ENCODE measurements at regions not wholly inside any gene's neighbourhood (a gene's known extent, or its start where the extent isn't known, plus 50 kb on each side); places are given as distances from the start of the nearest gene placed in this dataset.

DNA sequence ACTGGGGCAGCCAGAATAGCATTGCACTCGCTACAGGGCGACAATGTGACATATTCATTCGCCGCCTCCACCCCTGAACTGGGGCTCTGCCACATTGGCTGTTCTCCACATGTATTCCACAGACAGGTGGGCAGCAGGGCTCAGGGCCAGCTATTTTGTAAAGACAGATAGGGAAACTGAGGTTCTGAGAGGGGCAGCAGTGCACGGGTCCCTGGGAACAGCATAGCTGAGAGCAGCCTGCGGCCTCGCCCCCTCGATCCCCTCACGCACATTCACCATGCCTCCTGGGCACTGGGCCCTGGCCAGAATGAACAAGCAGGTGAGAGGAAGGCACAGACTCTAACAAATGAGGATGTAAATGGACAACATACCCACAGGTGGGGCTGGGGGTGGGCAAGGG lies 75.0 kb upstream of the SPATA12 start:
- H3K27ac Mint-ChIP-seq, result peak overlapping the region; percentile 43; the same call in 1 of the 2 replicates
- H3K36me3 Mint-ChIP-seq, result no peaks in the 10 kb centered on the region
- peaks cover 26% of the 10 kb centered on the region for H3K4me1 Mint-ChIP-seq
- CTCF ChIA-PET, result interaction anchor here (5.1 to 5.3 kb wide), 2 partner anchors 182 to 282 kb away, joined by 98 to 112 read pairs; partner anchors contain the start of gene ARHGEF3
- peaks cover 3% of the 10 kb centered on the region for H3K27me3 Mint-ChIP-seq (ENCODE audit: low read depth)
- TF ChIP-seq PRRX2 (CRISPR knock-in tag; IDR thresholded peaks at IDR 0.05) (no peak), STAT6 (CRISPR knock-in tag; conservative IDR thresholded peaks at IDR 0.05; ENCODE audit: low read depth) (no peak), GTF2I (CRISPR knock-in tag; conservative IDR thresholded peaks at IDR 0.05) (no peak), TEAD4 (CRISPR knock-in tag; IDR thresholded peaks at IDR 0.05) (no peak), ARID4B (CRISPR knock-in tag; IDR thresholded peaks at IDR 0.05; ENCODE audit: borderline replicate concordance) (no peak), ZNF138 (CRISPR knock-in tag; conservative IDR thresholded peaks at IDR 0.05) (no peak)
- TF ChIP-seq, protein P1, sequence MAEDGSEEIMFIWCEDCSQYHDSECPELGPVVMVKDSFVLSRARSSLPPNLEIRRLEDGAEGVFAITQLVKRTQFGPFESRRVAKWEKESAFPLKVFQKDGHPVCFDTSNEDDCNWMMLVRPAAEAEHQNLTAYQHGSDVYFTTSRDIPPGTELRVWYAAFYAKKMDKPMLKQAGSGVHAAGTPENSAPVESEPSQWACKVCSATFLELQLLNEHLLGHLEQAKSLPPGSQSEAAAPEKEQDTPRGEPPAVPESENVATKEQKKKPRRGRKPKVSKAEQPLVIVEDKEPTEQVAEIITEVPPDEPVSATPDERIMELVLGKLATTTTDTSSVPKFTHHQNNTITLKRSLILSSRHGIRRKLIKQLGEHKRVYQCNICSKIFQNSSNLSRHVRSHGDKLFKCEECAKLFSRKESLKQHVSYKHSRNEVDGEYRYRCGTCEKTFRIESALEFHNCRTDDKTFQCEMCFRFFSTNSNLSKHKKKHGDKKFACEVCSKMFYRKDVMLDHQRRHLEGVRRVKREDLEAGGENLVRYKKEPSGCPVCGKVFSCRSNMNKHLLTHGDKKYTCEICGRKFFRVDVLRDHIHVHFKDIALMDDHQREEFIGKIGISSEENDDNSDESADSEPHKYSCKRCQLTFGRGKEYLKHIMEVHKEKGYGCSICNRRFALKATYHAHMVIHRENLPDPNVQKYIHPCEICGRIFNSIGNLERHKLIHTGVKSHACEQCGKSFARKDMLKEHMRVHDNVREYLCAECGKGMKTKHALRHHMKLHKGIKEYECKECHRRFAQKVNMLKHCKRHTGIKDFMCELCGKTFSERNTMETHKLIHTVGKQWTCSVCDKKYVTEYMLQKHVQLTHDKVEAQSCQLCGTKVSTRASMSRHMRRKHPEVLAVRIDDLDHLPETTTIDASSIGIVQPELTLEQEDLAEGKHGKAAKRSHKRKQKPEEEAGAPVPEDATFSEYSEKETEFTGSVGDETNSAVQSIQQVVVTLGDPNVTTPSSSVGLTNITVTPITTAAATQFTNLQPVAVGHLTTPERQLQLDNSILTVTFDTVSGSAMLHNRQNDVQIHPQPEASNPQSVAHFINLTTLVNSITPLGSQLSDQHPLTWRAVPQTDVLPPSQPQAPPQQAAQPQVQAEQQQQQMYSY (CRISPR knock-in tag; IDR thresholded peaks at IDR 0.05), result no peak
- TF ChIP-seq, protein P2, sequence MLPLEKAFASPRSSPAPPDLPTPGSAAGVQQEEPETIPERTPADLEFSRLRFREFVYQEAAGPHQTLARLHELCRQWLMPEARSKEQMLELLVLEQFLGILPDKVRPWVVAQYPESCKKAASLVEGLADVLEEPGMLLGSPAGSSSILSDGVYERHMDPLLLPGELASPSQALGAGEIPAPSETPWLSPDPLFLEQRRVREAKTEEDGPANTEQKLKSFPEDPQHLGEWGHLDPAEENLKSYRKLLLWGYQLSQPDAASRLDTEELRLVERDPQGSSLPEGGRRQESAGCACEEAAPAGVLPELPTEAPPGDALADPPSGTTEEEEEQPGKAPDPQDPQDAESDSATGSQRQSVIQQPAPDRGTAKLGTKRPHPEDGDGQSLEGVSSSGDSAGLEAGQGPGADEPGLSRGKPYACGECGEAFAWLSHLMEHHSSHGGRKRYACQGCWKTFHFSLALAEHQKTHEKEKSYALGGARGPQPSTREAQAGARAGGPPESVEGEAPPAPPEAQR (CRISPR knock-in tag; IDR thresholded peaks at IDR 0.05), result no peak
- TF ChIP-seq, protein P3, sequence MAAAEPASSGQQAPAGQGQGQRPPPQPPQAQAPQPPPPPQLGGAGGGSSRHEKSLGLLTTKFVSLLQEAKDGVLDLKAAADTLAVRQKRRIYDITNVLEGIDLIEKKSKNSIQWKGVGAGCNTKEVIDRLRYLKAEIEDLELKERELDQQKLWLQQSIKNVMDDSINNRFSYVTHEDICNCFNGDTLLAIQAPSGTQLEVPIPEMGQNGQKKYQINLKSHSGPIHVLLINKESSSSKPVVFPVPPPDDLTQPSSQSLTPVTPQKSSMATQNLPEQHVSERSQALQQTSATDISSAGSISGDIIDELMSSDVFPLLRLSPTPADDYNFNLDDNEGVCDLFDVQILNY (CRISPR knock-in tag; IDR thresholded peaks at IDR 0.05), result no peak
- ATAC-seq (no peak), DNase-seq (ENCODE audit: low spot score) (no peak)
- POLR2A ChIA-PET, result no interaction called here
- no peak overlapping the region for H3K4me3 Mint-ChIP-seq
- H3K9me3 Mint-ChIP-seq, result no peaks in the 10 kb centered on the region

GRCh38 chr3:56983427-56983826 lies 77.0 kb upstream of the SPATA12 start:
- Mint-ChIP-seq H3K27me3 (ENCODE audit: low read depth) (no peaks in the 10 kb centered on the region), H3K4me1 (peaks cover 13% of the 10 kb centered on the region), H3K4me3 (no peak overlapping the region), H3K9me3 (no peaks in the 10 kb centered on the region), H3K36me3 (no peaks in the 10 kb centered on the region), H3K27ac (no peak overlapping the region)
- ATAC-seq (no peak), DNase-seq (ENCODE audit: low spot score) (no peak)
- ChIA-PET CTCF (interaction anchor here (0.7 kb wide), 1 partner anchor 142 kb away, joined by 3 read pairs; no protein-coding TSS in a partner anchor), POLR2A (no interaction called here)
- TF ChIP-seq NFATC4 (CRISPR knock-in tag; IDR thresholded peaks at IDR 0.05) (no peak), PRRX2 (CRISPR knock-in tag; IDR thresholded peaks at IDR 0.05) (no peak), ELF4 (CRISPR knock-in tag; IDR thresholded peaks at IDR 0.05; ENCODE audit: low read depth) (no peak), SMAD3 (CRISPR knock-in tag; IDR thresholded peaks at IDR 0.05; ENCODE audit: borderline replicate concordance) (no peak), JUN (CRISPR knock-in tag; IDR thresholded peaks at IDR 0.05) (no peak), ZNF396 (CRISPR knock-in tag; IDR thresholded peaks at IDR 0.05; ENCODE audit: borderline replicate concordance) (no peak), GTF2I (CRISPR knock-in tag; conservative IDR thresholded peaks at IDR 0.05) (no peak)
- TF ChIP-seq, protein P4, sequence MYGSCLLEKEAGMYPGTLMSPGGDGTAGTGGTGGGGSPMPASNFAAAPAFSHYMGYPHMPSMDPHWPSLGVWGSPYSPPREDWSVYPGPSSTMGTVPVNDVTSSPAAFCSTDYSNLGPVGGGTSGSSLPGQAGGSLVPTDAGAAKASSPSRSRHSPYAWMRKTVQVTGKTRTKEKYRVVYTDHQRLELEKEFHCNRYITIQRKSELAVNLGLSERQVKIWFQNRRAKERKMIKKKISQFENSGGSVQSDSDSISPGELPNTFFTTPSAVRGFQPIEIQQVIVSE (CRISPR knock-in tag; IDR thresholded peaks at IDR 0.05; ENCODE audit: borderline replicate concordance), result no peak
- TF ChIP-seq, protein P5, sequence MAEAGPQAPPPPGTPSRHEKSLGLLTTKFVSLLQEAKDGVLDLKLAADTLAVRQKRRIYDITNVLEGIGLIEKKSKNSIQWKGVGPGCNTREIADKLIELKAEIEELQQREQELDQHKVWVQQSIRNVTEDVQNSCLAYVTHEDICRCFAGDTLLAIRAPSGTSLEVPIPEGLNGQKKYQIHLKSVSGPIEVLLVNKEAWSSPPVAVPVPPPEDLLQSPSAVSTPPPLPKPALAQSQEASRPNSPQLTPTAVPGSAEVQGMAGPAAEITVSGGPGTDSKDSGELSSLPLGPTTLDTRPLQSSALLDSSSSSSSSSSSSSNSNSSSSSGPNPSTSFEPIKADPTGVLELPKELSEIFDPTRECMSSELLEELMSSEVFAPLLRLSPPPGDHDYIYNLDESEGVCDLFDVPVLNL (CRISPR knock-in tag; IDR thresholded peaks at IDR 0.05; ENCODE audit: borderline replicate concordance, low read depth), result no peak
